GM19324 (cell line): ENCODE measurements at regions not wholly inside any gene's neighbourhood (a gene's known extent, or its start where the extent isn't known, plus 50 kb on each side); places are given as distances from the start of the nearest gene placed in this dataset.

ENCODE experiments used
- ATAC-seq: cut with Tn5 transposase; IDR thresholded peaks from one replicate; pipeline ENCODE4 v1.9.1; 2021; ENCODE audit warnings: mild to moderate bottlenecking, moderate library complexity; ENCODE audit not compliant: unreplicated experiment, low FRiP score

- ATAC-seq, result no peak
These were observed 121.6 kb downstream of the NTMT2 start for GRCh38 chr1:170267317-170267716.

GRCh38 chr1:170271430-170272161 lies 125.8 kb downstream of the NTMT2 start:
- ATAC-seq, result no peak

- ATAC-seq, result no peak
These were observed 127.8 kb downstream of the NTMT2 start for GRCh38 chr1:170273291-170274130.

GRCh38 chr1:170274131-170274501 lies 128.4 kb downstream of the NTMT2 start:
- ATAC-seq, result no peak

- no peak for ATAC-seq
These were observed 132.2 kb downstream of the NTMT2 start for GRCh38 chr1:170277985-170278384.

- no peak for ATAC-seq
These were observed 138.3 kb downstream of the NTMT2 start for GRCh38 chr1:170284016-170284415.

GRCh38 chr1:170284512-170284911 lies 138.8 kb downstream of the NTMT2 start:
- no peak for ATAC-seq

GRCh38 chr1:170284951-170285350 lies 139.2 kb downstream of the NTMT2 start:
- ATAC-seq, result no peak

GRCh38 chr1:170288155-170288554 lies 142.4 kb downstream of the NTMT2 start:
- no peak for ATAC-seq

GRCh38 chr1:170290276-170290675 lies 144.5 kb downstream of the NTMT2 start:
- no peak for ATAC-seq

GRCh38 chr1:170290991-170291390 lies 145.2 kb downstream of the NTMT2 start:
- no peak for ATAC-seq

GRCh38 chr1:170291516-170291915 lies 145.8 kb downstream of the NTMT2 start:
- no peak for ATAC-seq

- no peak for ATAC-seq
These were observed 150.5 kb downstream of the NTMT2 start for GRCh38 chr1:170296211-170296610.

GRCh38 chr1:170296642-170297041 lies 150.9 kb downstream of the NTMT2 start:
- no peak for ATAC-seq

- no peak for ATAC-seq
These were observed 155.8 kb downstream of the NTMT2 start for GRCh38 chr1:170301596-170301995.

GRCh38 chr1:170303034-170303433 lies 157.3 kb downstream of the NTMT2 start:
- no peak for ATAC-seq

GRCh38 chr1:170305777-170306512 lies 160.2 kb downstream of the NTMT2 start:
- ATAC-seq, result no peak

GRCh38 chr1:170306513-170306910 lies 160.8 kb downstream of the NTMT2 start:
- ATAC-seq, result no peak

GRCh38 chr1:170306948-170307347 lies 161.2 kb downstream of the NTMT2 start:
- no peak for ATAC-seq

- ATAC-seq, result no peak
These were observed 161.7 kb downstream of the NTMT2 start for GRCh38 chr1:170307426-170307825.

- ATAC-seq, result no peak
These were observed 163.7 kb downstream of the NTMT2 start for GRCh38 chr1:170309389-170310013.
